ENCODE measurements at regions not wholly inside any gene's neighbourhood (a gene's known extent, or its start where the extent isn't known, plus 50 kb on each side); places are given as distances from the start of the nearest gene placed in this dataset.

DNA sequence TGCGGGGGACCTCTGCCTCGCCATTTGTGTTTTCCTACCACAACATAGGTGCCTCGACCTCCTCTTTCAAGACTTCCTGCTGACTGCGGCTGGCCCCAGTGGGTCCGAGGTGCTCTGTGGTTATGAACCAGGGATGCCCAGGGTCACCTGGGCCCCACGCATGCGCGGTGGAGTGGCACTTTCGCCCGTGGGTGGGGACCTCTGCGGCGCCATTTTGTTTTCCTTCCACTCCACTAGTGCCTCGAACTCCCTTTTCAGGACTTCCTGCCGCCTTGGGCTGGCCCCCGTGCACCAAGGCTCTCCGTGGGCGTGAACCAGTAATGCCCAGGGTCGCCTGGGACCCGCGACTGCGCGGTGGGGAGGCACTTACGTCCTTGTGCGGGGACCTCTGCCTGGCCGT lies 351.6 kb downstream of the ALG10 start:
- TF ChIP-seq CTCF (IDR thresholded peaks at IDR 0.05): no peak
- Histone ChIP-seq H3K27ac (no peak overlapping the region), H3K9ac (no peak overlapping the region), H2AFZ (no peak overlapping the region), H3K79me2 (no peaks in the 10 kb centered on the region), H3K4me1 (no peaks in the 10 kb centered on the region), H3K36me3 (ENCODE audit: control insufficient read depth, insufficient read depth, low read length) (no peaks in the 10 kb centered on the region), H3K4me2 (ENCODE audit: low read length) (no peak overlapping the region), H3K27me3 (ENCODE audit: control insufficient read depth, insufficient read depth, low read length) (no peaks in the 10 kb centered on the region), H3K4me3 (ENCODE audit: low read depth, low read length) (no peak overlapping the region), H3K9me3 (ENCODE audit: control insufficient read depth, low read length) (no peaks in the 10 kb centered on the region)

DNA sequence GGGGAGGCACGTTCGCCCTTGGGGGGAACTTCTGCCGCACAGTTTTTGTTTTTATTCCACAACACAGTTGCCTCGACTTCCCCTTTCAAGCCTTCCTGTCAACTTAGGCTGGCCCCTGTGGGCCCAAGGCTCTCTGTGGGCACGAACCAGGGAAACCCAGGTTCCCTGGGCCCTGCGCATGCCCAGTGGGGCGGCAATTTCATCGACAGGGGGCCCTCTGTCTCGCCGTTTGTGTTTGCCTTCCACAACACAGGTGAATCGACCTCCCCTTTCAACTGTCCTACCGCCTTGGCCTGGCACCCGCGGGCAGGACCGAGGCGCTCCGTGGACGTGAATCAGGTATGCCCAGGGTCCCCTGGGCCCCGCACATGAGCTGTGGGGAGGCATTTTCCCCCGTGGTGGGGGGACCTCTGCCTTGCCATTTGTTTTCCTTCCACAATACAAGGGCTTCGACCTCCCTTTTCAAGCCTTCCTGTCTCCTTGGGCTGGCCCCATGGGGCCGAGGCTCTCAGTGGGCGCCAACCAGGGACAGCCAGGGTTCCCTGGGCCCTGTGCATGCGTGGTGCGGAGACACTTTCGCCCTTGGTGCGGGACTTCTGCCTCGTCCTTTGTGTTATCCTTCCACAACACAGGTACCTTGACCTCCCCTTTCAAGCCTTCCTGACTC lies 354.0 kb downstream of the ALG10 start:
- no peaks in the 10 kb centered on the region for H3K27me3 ChIP-seq (ENCODE audit: control insufficient read depth, insufficient read depth, low read length)
- TF ChIP-seq CTCF (IDR thresholded peaks at IDR 0.05): no peak
- no peak overlapping the region for H3K4me2 ChIP-seq (ENCODE audit: low read length)
- H3K27ac ChIP-seq: no peak overlapping the region
- H3K36me3 ChIP-seq (ENCODE audit: control insufficient read depth, insufficient read depth, low read length): no peaks in the 10 kb centered on the region
- no peak overlapping the region for H3K9ac ChIP-seq
- H3K9me3 ChIP-seq (ENCODE audit: control insufficient read depth, low read length): no peaks in the 10 kb centered on the region
- no peak overlapping the region for H2AFZ ChIP-seq
- H3K4me3 ChIP-seq (ENCODE audit: low read depth, low read length): no peak overlapping the region
- H3K4me1 ChIP-seq: no peaks in the 10 kb centered on the region
- no peaks in the 10 kb centered on the region for H3K79me2 ChIP-seq

GRCh38 chr12:34377243-34378035 lies 355.1 kb downstream of the ALG10 start:
- Histone ChIP-seq H3K27me3 (ENCODE audit: control insufficient read depth, insufficient read depth, low read length) (no peaks in the 10 kb centered on the region), H3K4me3 (ENCODE audit: low read depth, low read length) (no peak overlapping the region), H3K27ac (no peak overlapping the region), H3K36me3 (ENCODE audit: control insufficient read depth, insufficient read depth, low read length) (no peaks in the 10 kb centered on the region), H3K79me2 (no peaks in the 10 kb centered on the region), H3K4me1 (no peaks in the 10 kb centered on the region), H3K9ac (no peak overlapping the region), H3K4me2 (ENCODE audit: low read length) (no peak overlapping the region), H2AFZ (no peak overlapping the region), H3K9me3 (ENCODE audit: control insufficient read depth, low read length) (no peaks in the 10 kb centered on the region)
- no peak for TF ChIP-seq CTCF (IDR thresholded peaks at IDR 0.05)

- H3K79me2 ChIP-seq: no peaks in the 10 kb centered on the region
- no peaks in the 10 kb centered on the region for H3K9me3 ChIP-seq (ENCODE audit: control insufficient read depth, low read length)
- TF ChIP-seq CTCF (IDR thresholded peaks at IDR 0.05): no peak
- no peaks in the 10 kb centered on the region for H3K36me3 ChIP-seq (ENCODE audit: control insufficient read depth, insufficient read depth, low read length)
- H3K9ac ChIP-seq: no peak overlapping the region
- H3K4me2 ChIP-seq (ENCODE audit: low read length): no peak overlapping the region
- H3K4me3 ChIP-seq (ENCODE audit: low read depth, low read length): no peak overlapping the region
- no peak overlapping the region for H3K27ac ChIP-seq
- H2AFZ ChIP-seq: no peak overlapping the region
- H3K27me3 ChIP-seq (ENCODE audit: control insufficient read depth, insufficient read depth, low read length): no peaks in the 10 kb centered on the region
- H3K4me1 ChIP-seq: no peaks in the 10 kb centered on the region
Measured at GRCh38 chr12:34379142-34379541, 356.8 kb downstream of the ALG10 start.

Measured in parathyroid adenoma (tissue), 2 donors.